ENCODE measurements at regions not wholly inside any gene's neighbourhood (a gene's known extent, or its start where the extent isn't known, plus 50 kb on each side); places are given as distances from the start of the nearest gene placed in this dataset.

GRCh38 chr14:89625244-89625713, 208.2 kb upstream of the FOXN3 start:
- Mint-ChIP-seq H3K4me1 (peaks cover 58% of the 10 kb centered on the region), H3K4me3 (no peak overlapping the region), H3K27ac (peak overlapping the region; percentile 26), H3K9me3 (peaks cover 18% of the 10 kb centered on the region), H3K27me3 (no peaks in the 10 kb centered on the region), H3K36me3 (ENCODE audit: low read depth) (peaks cover 6% of the 10 kb centered on the region)
- intact Hi-C loops (cut with micrococcal nuclease): no loop called here
- no peak for DNase-seq

- DNase-seq: no peak
- peaks cover 17% of the 10 kb centered on the region for H3K9me3 Mint-ChIP-seq
- H3K27ac Mint-ChIP-seq: no peak overlapping the region
- no peak overlapping the region for H3K4me3 Mint-ChIP-seq
- peaks cover 55% of the 10 kb centered on the region for H3K4me1 Mint-ChIP-seq
- peaks cover 5% of the 10 kb centered on the region for H3K36me3 Mint-ChIP-seq (ENCODE audit: low read depth)
- intact Hi-C loops (cut with micrococcal nuclease): no loop called here
- H3K27me3 Mint-ChIP-seq: no peaks in the 10 kb centered on the region
These were observed 207.6 kb upstream of the FOXN3 start for GRCh38 chr14:89624500-89625156.

- Mint-ChIP-seq H3K27ac (peak overlapping the region; percentile 97), H3K27me3 (no peaks in the 10 kb centered on the region), H3K36me3 (ENCODE audit: low read depth) (peaks cover 4% of the 10 kb centered on the region), H3K9me3 (peaks cover under 1% of the 10 kb centered on the region), H3K4me1 (peaks cover 51% of the 10 kb centered on the region), H3K4me3 (peak overlapping the region; percentile 95)
- peak; percentile 59 for DNase-seq
- intact Hi-C loops (cut with micrococcal nuclease): loop anchor here (1.0 to 2.0 kb wide), 6 partner anchors 19 to 205 kb away; partner anchors contain the start of gene FOXN3
These were observed 205.0 kb upstream of the FOXN3 start for GRCh38 chr14:89621791-89622638.

GRCh38 chr14:89621009-89621421, 204.0 kb upstream of the FOXN3 start:
- intact Hi-C loops (cut with micrococcal nuclease): loop anchor here (1.0 to 2.0 kb wide), 6 partner anchors 20 to 204 kb away; partner anchors contain the start of gene FOXN3
- peaks cover 52% of the 10 kb centered on the region for H3K4me1 Mint-ChIP-seq

GRCh38 chr14:89620436-89620835, 203.4 kb upstream of the FOXN3 start:
- H3K36me3 Mint-ChIP-seq (ENCODE audit: low read depth): peaks cover 2% of the 10 kb centered on the region
- peak; percentile 74 for DNase-seq
- H3K4me1 Mint-ChIP-seq: peaks cover 54% of the 10 kb centered on the region
- H3K9me3 Mint-ChIP-seq: no peaks in the 10 kb centered on the region
- intact Hi-C loops (cut with micrococcal nuclease): loop anchor here (2.0 kb wide), 4 partner anchors 80 to 190 kb away; no protein-coding TSS in a partner anchor
- peak overlapping the region; percentile 97 for H3K27ac Mint-ChIP-seq
- H3K4me3 Mint-ChIP-seq: peak overlapping the region; percentile 95
- H3K27me3 Mint-ChIP-seq: no peaks in the 10 kb centered on the region

More at GRCh38 chr14:89621009-89621421, 204.0 kb upstream of the FOXN3 start:
- peak; percentile 88 for DNase-seq
- Mint-ChIP-seq H3K36me3 (ENCODE audit: low read depth) (peaks cover 2% of the 10 kb centered on the region), H3K9me3 (no peaks in the 10 kb centered on the region), H3K27me3 (no peaks in the 10 kb centered on the region), H3K27ac (peak overlapping the region; percentile 97), H3K4me3 (peak overlapping the region; percentile 95)

- Mint-ChIP-seq H3K36me3 (ENCODE audit: low read depth) (peaks cover 2% of the 10 kb centered on the region), H3K27me3 (no peaks in the 10 kb centered on the region), H3K9me3 (no peaks in the 10 kb centered on the region), H3K27ac (peak overlapping the region; percentile 97), H3K4me3 (peak overlapping the region; percentile 95), H3K4me1 (peaks cover 62% of the 10 kb centered on the region)
- intact Hi-C loops (cut with micrococcal nuclease): loop anchor here (5.0 kb wide), 4 partner anchors 148 to 342 kb away; partner anchors contain the start of gene TDP1
- no peak for DNase-seq
These were observed 202.6 kb upstream of the FOXN3 start for GRCh38 chr14:89619596-89619995.

GRCh38 chr14:89618811-89619551, 201.9 kb upstream of the FOXN3 start:
- Mint-ChIP-seq H3K4me3 (peak overlapping the region; percentile 97), H3K27me3 (no peaks in the 10 kb centered on the region), H3K27ac (peak overlapping the region; percentile 97), H3K4me1 (peaks cover 68% of the 10 kb centered on the region), H3K9me3 (no peaks in the 10 kb centered on the region), H3K36me3 (ENCODE audit: low read depth) (peaks cover 2% of the 10 kb centered on the region)
- DNase-seq: peak; percentile 92
- intact Hi-C loops (cut with micrococcal nuclease): loop anchor here (5.0 kb wide), 4 partner anchors 148 to 342 kb away; partner anchors contain the start of gene TDP1

GRCh38 chr14:89618330-89618708, 201.3 kb upstream of the FOXN3 start:
- Mint-ChIP-seq H3K36me3 (ENCODE audit: low read depth) (peaks cover 2% of the 10 kb centered on the region), H3K27me3 (no peaks in the 10 kb centered on the region), H3K4me3 (peak overlapping the region; percentile 97), H3K4me1 (peaks cover 74% of the 10 kb centered on the region), H3K9me3 (no peaks in the 10 kb centered on the region), H3K27ac (peak overlapping the region; percentile 97)
- DNase-seq: peak; percentile 70
- intact Hi-C loops (cut with micrococcal nuclease): loop anchor here (5.0 kb wide), 4 partner anchors 149 to 341 kb away; partner anchors contain the start of gene TDP1

GRCh38 chr14:89617481-89618329, 200.7 kb upstream of the FOXN3 start:
- Mint-ChIP-seq H3K27me3 (no peaks in the 10 kb centered on the region), H3K9me3 (no peaks in the 10 kb centered on the region), H3K4me1 (peaks cover 78% of the 10 kb centered on the region), H3K36me3 (ENCODE audit: low read depth) (peaks cover 5% of the 10 kb centered on the region), H3K27ac (peak overlapping the region; percentile 97), H3K4me3 (peak overlapping the region; percentile 97)
- intact Hi-C loops (cut with micrococcal nuclease): loop anchor here (1.0 to 5.0 kb wide), 5 partner anchors 64 to 340 kb away; partner anchors contain the start of gene TDP1
- DNase-seq: peak; percentile 83

- Mint-ChIP-seq H3K36me3 (ENCODE audit: low read depth) (peaks cover 9% of the 10 kb centered on the region), H3K4me3 (peak overlapping the region; percentile 97), H3K27ac (peak overlapping the region; percentile 97), H3K27me3 (no peaks in the 10 kb centered on the region), H3K9me3 (no peaks in the 10 kb centered on the region), H3K4me1 (peaks cover 72% of the 10 kb centered on the region)
- intact Hi-C loops (cut with micrococcal nuclease): loop anchor here (1.0 to 5.0 kb wide), 5 partner anchors 64 to 340 kb away; partner anchors contain the start of gene TDP1
- peak; percentile 90 for DNase-seq
These were observed 199.9 kb upstream of the FOXN3 start for GRCh38 chr14:89616852-89617341.

GRCh38 chr14:89616425-89616824, 199.4 kb upstream of the FOXN3 start:
- intact Hi-C loops (cut with micrococcal nuclease): loop anchor here (5.0 kb wide), 4 partner anchors 151 to 341 kb away; partner anchors contain the start of gene TDP1
- H3K9me3 Mint-ChIP-seq: no peaks in the 10 kb centered on the region

GRCh38 chr14:89615421-89615820, 198.4 kb upstream of the FOXN3 start:
- intact Hi-C loops (cut with micrococcal nuclease): loop anchor here (5.0 kb wide), 4 partner anchors 152 to 342 kb away; partner anchors contain the start of gene TDP1
- H3K9me3 Mint-ChIP-seq: peaks cover 5% of the 10 kb centered on the region
- H3K4me3 Mint-ChIP-seq: peak overlapping the region; percentile 97
- no peak for DNase-seq
- H3K27ac Mint-ChIP-seq: peak overlapping the region; percentile 78
- H3K4me1 Mint-ChIP-seq: peaks cover 63% of the 10 kb centered on the region
- H3K36me3 Mint-ChIP-seq (ENCODE audit: low read depth): peaks cover 21% of the 10 kb centered on the region
- no peaks in the 10 kb centered on the region for H3K27me3 Mint-ChIP-seq

More at GRCh38 chr14:89616425-89616824, 199.4 kb upstream of the FOXN3 start:
- DNase-seq: no peak
- peaks cover 12% of the 10 kb centered on the region for H3K36me3 Mint-ChIP-seq (ENCODE audit: low read depth)
- H3K27ac Mint-ChIP-seq: peak overlapping the region; percentile 97
- H3K4me1 Mint-ChIP-seq: peaks cover 68% of the 10 kb centered on the region
- peak overlapping the region; percentile 97 for H3K4me3 Mint-ChIP-seq
- no peaks in the 10 kb centered on the region for H3K27me3 Mint-ChIP-seq
